NB4 (cell line): ENCODE measurements at regions not wholly inside any gene's neighbourhood (a gene's known extent, or its start where the extent isn't known, plus 50 kb on each side); places are given as distances from the start of the nearest gene placed in this dataset.

ENCODE experiments used
- CTCF ChIP-seq: IDR thresholded peaks from one replicate; pipeline ENCODE4 v1.5.1; 2012; ENCODE audit warnings: low read depth, low read length
- MYC ChIP-seq: IDR thresholded peaks from 2 replicates; pipeline ENCODE4 v1.6.1; 2011; ENCODE audit warnings: low read depth, low read length

- TF ChIP-seq CTCF = no peak
- TF ChIP-seq MYC = no peak
Observed at GRCh38 chr10:84012831-84013458, 126.4 kb upstream of the GHITM start.
